Lower leg skin (tissue), 3 donors: ENCODE measurements at regions not wholly inside any gene's neighbourhood (a gene's known extent, or its start where the extent isn't known, plus 50 kb on each side); places are given as distances from the start of the nearest gene placed in this dataset.

ENCODE experiments used
- POLR2A ChIP-seq, 2 donors: fragments of 450-650 bp; IDR thresholded peaks; one replicate each; pipeline ENCODE4 v1.6.1; 2016 to 2017; ENCODE audit warnings: antibody characterized with exemption in 2 of 2, mild to moderate bottlenecking in 1 of 2, moderate library complexity in 1 of 2
- TF ChIP-seq, protein P1 (sequence below), 3 donors: fragments of 450-650 bp; IDR thresholded peaks; one replicate each; pipeline ENCODE4 v1.5.1; 2016; ENCODE audit warnings: antibody characterized with exemption in 3 of 3, mild to moderate bottlenecking in 3 of 3, moderate library complexity in 2 of 3

DNA sequence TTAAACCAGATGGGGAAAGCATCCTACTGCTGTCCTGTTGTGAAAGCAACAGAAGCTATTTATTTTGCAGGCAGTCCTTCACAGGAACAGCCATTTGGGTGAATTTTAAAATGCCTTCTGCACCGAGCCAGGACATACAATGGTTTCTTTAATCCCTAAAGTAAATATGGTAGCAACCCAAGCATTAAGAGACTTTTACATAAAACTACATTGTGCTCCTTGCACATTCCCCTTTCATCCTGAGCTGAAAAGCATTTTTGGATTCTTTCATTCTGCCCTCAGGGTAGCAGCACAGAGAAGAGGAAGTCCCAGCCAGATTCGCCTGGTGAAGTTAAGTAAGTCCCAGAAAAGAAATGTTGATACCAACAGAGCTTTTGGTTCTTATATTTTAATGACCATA is 84.0 kb upstream of the FAM3C start:
- TF ChIP-seq POLR2A (IDR thresholded peaks at IDR 0.05): no peak
- TF ChIP-seq, protein P1, sequence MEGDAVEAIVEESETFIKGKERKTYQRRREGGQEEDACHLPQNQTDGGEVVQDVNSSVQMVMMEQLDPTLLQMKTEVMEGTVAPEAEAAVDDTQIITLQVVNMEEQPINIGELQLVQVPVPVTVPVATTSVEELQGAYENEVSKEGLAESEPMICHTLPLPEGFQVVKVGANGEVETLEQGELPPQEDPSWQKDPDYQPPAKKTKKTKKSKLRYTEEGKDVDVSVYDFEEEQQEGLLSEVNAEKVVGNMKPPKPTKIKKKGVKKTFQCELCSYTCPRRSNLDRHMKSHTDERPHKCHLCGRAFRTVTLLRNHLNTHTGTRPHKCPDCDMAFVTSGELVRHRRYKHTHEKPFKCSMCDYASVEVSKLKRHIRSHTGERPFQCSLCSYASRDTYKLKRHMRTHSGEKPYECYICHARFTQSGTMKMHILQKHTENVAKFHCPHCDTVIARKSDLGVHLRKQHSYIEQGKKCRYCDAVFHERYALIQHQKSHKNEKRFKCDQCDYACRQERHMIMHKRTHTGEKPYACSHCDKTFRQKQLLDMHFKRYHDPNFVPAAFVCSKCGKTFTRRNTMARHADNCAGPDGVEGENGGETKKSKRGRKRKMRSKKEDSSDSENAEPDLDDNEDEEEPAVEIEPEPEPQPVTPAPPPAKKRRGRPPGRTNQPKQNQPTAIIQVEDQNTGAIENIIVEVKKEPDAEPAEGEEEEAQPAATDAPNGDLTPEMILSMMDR (IDR thresholded peaks at IDR 0.05): no peak
